Uterus (tissue), 2 donors: ENCODE measurements at regions not wholly inside any gene's neighbourhood (a gene's known extent, or its start where the extent isn't known, plus 50 kb on each side); places are given as distances from the start of the nearest gene placed in this dataset.

Source experiments
- POLR2A ChIP-seq, 2 donors: fragments of 450-650 bp; IDR thresholded peaks; one replicate each; pipeline ENCODE4 v1.6.1; 2016; ENCODE audit warnings: antibody characterized with exemption in 2 of 2, mild to moderate bottlenecking in 1 of 2, moderate library complexity in 1 of 2
- TF ChIP-seq, protein P1 (sequence below), 4 experiments: fragments of 200-600 bp in 2 of 4; fragments of 450-650 bp in 2 of 4; sonication (generic) in 2 of 4; IDR thresholded peaks; one replicate each; pipeline ENCODE4 v1.5.1; 2016 to 2019; ENCODE audit warnings: antibody characterized with exemption in 4 of 4, mild to moderate bottlenecking in 2 of 4, moderate library complexity in 1 of 4

GRCh38 chr3:145915787-145916186 is 245.2 kb downstream of the PLOD2 start:
- TF ChIP-seq, protein P1, sequence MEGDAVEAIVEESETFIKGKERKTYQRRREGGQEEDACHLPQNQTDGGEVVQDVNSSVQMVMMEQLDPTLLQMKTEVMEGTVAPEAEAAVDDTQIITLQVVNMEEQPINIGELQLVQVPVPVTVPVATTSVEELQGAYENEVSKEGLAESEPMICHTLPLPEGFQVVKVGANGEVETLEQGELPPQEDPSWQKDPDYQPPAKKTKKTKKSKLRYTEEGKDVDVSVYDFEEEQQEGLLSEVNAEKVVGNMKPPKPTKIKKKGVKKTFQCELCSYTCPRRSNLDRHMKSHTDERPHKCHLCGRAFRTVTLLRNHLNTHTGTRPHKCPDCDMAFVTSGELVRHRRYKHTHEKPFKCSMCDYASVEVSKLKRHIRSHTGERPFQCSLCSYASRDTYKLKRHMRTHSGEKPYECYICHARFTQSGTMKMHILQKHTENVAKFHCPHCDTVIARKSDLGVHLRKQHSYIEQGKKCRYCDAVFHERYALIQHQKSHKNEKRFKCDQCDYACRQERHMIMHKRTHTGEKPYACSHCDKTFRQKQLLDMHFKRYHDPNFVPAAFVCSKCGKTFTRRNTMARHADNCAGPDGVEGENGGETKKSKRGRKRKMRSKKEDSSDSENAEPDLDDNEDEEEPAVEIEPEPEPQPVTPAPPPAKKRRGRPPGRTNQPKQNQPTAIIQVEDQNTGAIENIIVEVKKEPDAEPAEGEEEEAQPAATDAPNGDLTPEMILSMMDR (IDR thresholded peaks at IDR 0.05) = no peak
- TF ChIP-seq POLR2A (IDR thresholded peaks at IDR 0.05) = no peak
